ENCODE measurements at regions not wholly inside any gene's neighbourhood (a gene's known extent, or its start where the extent isn't known, plus 50 kb on each side); places are given as distances from the start of the nearest gene placed in this dataset.

- TF ChIP-seq CTCF (IDR thresholded peaks at IDR 0.05; ENCODE audit: control insufficient read depth, insufficient read depth, low read depth, low read length, missing control alignments) = no peak
- DNase-seq (ENCODE audit: low read depth) = no peak
- H3K4me3 ChIP-seq (ENCODE audit: control insufficient read depth, low read depth, low read length) = no peak overlapping the region
These were observed 229.9 kb downstream of the PTPRU start for GRCh38 chr1:29466258-29466657.

GRCh38 chr1:29465755-29466154 is 229.4 kb downstream of the PTPRU start:
- DNase-seq (ENCODE audit: low read depth) = no peak
- no peak for TF ChIP-seq CTCF (IDR thresholded peaks at IDR 0.05; ENCODE audit: control insufficient read depth, insufficient read depth, low read depth, low read length, missing control alignments)
- no peak overlapping the region for H3K4me3 ChIP-seq (ENCODE audit: control insufficient read depth, low read depth, low read length)

GRCh38 chr1:29462096-29462495 is 225.8 kb downstream of the PTPRU start:
- DNase-seq (ENCODE audit: low read depth) = no peak
- H3K4me3 ChIP-seq (ENCODE audit: control insufficient read depth, low read depth, low read length) = no peak overlapping the region
- TF ChIP-seq CTCF (IDR thresholded peaks at IDR 0.05; ENCODE audit: control insufficient read depth, insufficient read depth, low read depth, low read length, missing control alignments) = no peak

- TF ChIP-seq CTCF (IDR thresholded peaks at IDR 0.05; ENCODE audit: control insufficient read depth, insufficient read depth, low read depth, low read length, missing control alignments) = no peak
- DNase-seq (ENCODE audit: low read depth) = no peak
- no peak overlapping the region for H3K4me3 ChIP-seq (ENCODE audit: control insufficient read depth, low read depth, low read length)
These were observed 224.9 kb downstream of the PTPRU start for GRCh38 chr1:29461115-29461739.

GRCh38 chr1:29460694-29461093 is 224.4 kb downstream of the PTPRU start:
- TF ChIP-seq CTCF (IDR thresholded peaks at IDR 0.05; ENCODE audit: control insufficient read depth, insufficient read depth, low read depth, low read length, missing control alignments) = no peak
- no peak for DNase-seq (ENCODE audit: low read depth)
- H3K4me3 ChIP-seq (ENCODE audit: control insufficient read depth, low read depth, low read length) = no peak overlapping the region

GRCh38 chr1:29460041-29460610 is 223.8 kb downstream of the PTPRU start:
- no peak for TF ChIP-seq CTCF (IDR thresholded peaks at IDR 0.05; ENCODE audit: control insufficient read depth, insufficient read depth, low read depth, low read length, missing control alignments)
- H3K4me3 ChIP-seq (ENCODE audit: control insufficient read depth, low read depth, low read length) = no peak overlapping the region
- DNase-seq (ENCODE audit: low read depth) = no peak

Measured in AG09309 (cell line).